PFSK-1 (cell line): ENCODE measurements at regions not wholly inside any gene's neighbourhood (a gene's known extent, or its start where the extent isn't known, plus 50 kb on each side); places are given as distances from the start of the nearest gene placed in this dataset.

ENCODE experiments used
- POLR2AphosphoS5 ChIP-seq: IDR thresholded peaks from 2 replicates; pipeline ENCODE4 v1.6.1; 2012; ENCODE audit warnings: low read depth, mild to moderate bottlenecking, control low read depth, low read length, moderate library complexity
- SIN3A ChIP-seq: IDR thresholded peaks from 2 replicates; pipeline ENCODE4 v1.6.1; 2012; ENCODE audit warnings: mild to moderate bottlenecking, low read length, moderate library complexity, borderline replicate concordance; ENCODE audit not compliant: insufficient read depth
- TAF1 ChIP-seq: IDR thresholded peaks from 2 replicates; pipeline ENCODE4 v1.6.1; 2012; ENCODE audit warnings: low read length, control low read depth, borderline replicate concordance; ENCODE audit not compliant: insufficient read depth

DNA sequence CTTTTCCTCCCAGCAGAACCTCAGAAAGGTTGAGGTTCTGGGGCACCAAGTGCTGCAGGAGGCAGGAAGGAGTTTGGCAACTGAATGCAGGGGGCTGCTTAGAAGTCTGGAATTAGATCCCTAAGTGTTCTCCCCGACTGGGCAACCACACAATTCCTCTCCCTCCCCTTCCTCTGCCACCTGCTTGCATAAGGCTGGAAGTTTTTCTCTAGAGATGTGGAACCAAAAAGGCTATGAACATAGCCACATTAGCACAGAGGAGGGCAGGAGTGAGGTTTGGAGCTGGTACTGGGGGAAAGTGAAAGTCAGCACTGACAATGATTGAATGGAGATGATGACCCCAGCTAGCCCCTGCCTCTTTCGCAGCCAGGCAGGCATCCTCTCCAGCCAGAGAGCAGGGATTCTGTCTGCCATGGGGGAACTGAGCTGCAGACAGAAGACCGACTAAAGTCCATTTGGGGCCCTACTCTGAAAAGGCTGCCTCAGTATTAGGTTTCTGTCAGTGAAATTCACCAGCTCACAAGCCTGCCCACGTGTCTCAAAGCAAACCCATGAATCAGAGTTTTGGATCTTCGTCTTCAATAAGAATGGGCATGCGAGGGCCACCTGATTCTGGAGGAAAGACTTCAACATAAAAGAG is 87.9 kb upstream of the ITGA6 start:
- TF ChIP-seq POLR2AphosphoS5 (no peak), TAF1 (no peak), SIN3A (no peak)
